ENCODE measurements at regions not wholly inside any gene's neighbourhood (a gene's known extent, or its start where the extent isn't known, plus 50 kb on each side); places are given as distances from the start of the nearest gene placed in this dataset.

DNA sequence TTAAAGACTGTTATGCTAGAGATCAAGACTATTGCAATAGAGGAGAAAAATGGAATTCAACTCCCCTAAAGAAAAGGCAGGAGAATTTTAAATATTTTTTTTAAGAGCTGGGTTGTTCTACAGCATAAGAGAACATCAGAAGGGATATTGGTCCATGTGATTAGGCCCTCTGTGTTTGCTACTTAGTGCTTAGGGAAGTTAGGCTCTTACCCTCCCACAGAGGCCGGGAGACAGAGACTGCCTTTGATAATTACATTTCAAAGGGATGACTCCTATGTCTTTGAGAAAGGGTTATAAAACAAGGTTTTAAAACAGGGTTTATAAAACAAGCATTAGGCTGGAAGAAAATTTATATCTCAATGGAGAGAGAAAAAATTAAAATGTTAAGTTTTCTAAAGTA lies 1248.1 kb upstream of the PCDH20 start:
- DNase-seq, result no peak
- Mint-ChIP-seq H3K27ac (no peak overlapping the region), H3K4me3 (no peak overlapping the region), H3K9me3 (peaks cover 24% of the 10 kb centered on the region), H3K36me3 (ENCODE audit: low read depth) (no peaks in the 10 kb centered on the region), H3K4me1 (ENCODE audit: low read depth) (no peaks in the 10 kb centered on the region), H3K27me3 (ENCODE audit: insufficient read depth) (no peaks in the 10 kb centered on the region)
- TF ChIP-seq, protein P1, sequence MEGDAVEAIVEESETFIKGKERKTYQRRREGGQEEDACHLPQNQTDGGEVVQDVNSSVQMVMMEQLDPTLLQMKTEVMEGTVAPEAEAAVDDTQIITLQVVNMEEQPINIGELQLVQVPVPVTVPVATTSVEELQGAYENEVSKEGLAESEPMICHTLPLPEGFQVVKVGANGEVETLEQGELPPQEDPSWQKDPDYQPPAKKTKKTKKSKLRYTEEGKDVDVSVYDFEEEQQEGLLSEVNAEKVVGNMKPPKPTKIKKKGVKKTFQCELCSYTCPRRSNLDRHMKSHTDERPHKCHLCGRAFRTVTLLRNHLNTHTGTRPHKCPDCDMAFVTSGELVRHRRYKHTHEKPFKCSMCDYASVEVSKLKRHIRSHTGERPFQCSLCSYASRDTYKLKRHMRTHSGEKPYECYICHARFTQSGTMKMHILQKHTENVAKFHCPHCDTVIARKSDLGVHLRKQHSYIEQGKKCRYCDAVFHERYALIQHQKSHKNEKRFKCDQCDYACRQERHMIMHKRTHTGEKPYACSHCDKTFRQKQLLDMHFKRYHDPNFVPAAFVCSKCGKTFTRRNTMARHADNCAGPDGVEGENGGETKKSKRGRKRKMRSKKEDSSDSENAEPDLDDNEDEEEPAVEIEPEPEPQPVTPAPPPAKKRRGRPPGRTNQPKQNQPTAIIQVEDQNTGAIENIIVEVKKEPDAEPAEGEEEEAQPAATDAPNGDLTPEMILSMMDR (IDR thresholded peaks at IDR 0.05), result no peak

DNA sequence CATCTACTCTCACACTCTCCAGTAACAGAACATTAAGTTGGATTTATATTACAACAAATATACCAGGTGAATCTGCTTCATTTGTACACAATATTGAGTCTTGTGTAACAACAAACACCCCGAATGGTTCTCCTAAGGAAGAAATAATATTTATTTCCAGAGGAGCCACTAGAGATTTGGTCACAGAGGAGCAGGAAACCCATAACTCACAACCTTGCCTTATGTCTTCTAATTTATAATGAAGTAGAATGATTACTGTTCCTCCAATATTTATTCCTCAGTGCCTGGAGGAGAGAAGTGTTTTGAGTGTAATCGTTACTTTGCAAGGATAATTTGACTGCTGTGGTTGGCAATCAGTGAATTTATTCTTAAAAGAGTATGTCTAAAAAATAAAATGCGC lies 1243.7 kb upstream of the PCDH20 start:
- Mint-ChIP-seq H3K4me1 (ENCODE audit: low read depth) (no peaks in the 10 kb centered on the region), H3K27me3 (ENCODE audit: insufficient read depth) (no peaks in the 10 kb centered on the region), H3K9me3 (peaks cover 28% of the 10 kb centered on the region), H3K27ac (no peak overlapping the region), H3K4me3 (no peak overlapping the region), H3K36me3 (ENCODE audit: low read depth) (no peaks in the 10 kb centered on the region)
- TF ChIP-seq, protein P1 (IDR thresholded peaks at IDR 0.05), result no peak
- no peak for DNase-seq

DNA sequence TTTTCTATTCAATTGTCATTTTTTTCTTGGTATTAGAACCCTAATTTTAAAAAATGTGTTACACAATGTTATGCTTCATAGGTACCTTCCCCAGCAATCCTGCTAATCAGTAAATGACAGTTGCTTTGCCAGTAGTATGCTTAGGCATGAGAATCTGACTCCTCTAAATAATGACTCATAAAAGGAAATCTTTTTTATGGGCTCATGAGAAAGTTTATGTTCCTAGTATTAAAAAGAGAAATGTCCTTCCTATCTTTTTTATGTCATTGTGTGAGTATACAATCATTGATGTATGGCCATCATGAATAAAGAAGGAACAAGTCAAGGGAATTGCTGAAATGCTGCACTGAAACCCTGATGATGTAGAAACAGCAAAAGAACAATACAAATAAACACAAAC lies 1237.7 kb upstream of the PCDH20 start:
- Mint-ChIP-seq H3K27ac (no peak overlapping the region), H3K4me3 (no peak overlapping the region), H3K9me3 (peaks cover 10% of the 10 kb centered on the region), H3K36me3 (ENCODE audit: low read depth) (no peaks in the 10 kb centered on the region), H3K4me1 (ENCODE audit: low read depth) (no peaks in the 10 kb centered on the region), H3K27me3 (ENCODE audit: insufficient read depth) (no peaks in the 10 kb centered on the region)
- TF ChIP-seq, protein P1 (IDR thresholded peaks at IDR 0.05), result no peak
- DNase-seq, result no peak

DNA sequence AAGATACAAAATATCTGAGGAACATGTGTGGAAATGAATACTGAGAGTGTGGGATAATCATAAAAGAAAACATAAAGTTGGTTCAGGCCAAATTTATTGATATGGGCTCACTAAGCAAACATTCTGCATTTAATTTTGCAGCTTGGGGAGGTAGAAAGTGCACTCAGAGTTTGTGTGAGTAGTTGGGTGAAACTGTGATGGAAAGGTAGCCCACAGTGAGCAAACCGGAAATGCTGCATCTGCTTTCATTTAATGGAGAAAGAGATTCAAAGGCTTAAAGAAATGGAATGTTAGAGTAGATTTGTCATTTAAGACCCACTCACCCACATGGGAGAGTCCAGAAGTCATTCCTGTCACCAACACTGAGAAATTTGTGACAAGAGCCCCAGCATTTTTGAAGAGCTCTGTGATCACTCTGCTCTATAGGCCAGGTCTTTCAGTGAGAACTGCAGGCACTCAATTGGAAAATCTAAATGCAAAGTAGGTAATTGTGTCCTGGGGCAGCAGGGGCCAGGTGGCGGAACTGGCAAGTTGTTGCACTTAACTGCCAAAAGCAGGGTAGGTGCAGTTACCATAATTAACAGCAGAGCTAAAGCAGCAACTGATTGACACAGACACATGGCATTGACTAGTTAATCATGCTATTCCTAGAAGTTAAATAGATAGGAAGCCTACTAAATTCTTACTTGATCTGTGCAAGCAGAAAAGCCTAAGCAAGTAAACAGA lies 1228.3 kb upstream of the PCDH20 start:
- no peak overlapping the region for H3K27ac Mint-ChIP-seq
- H3K9me3 Mint-ChIP-seq, result peaks cover 37% of the 10 kb centered on the region
- peaks cover 13% of the 10 kb centered on the region for H3K36me3 Mint-ChIP-seq (ENCODE audit: low read depth)
- H3K4me3 Mint-ChIP-seq, result no peak overlapping the region
- TF ChIP-seq, protein P1 (IDR thresholded peaks at IDR 0.05), result no peak
- no peaks in the 10 kb centered on the region for H3K27me3 Mint-ChIP-seq (ENCODE audit: insufficient read depth)
- no peaks in the 10 kb centered on the region for H3K4me1 Mint-ChIP-seq (ENCODE audit: low read depth)
- DNase-seq, result no peak

DNA sequence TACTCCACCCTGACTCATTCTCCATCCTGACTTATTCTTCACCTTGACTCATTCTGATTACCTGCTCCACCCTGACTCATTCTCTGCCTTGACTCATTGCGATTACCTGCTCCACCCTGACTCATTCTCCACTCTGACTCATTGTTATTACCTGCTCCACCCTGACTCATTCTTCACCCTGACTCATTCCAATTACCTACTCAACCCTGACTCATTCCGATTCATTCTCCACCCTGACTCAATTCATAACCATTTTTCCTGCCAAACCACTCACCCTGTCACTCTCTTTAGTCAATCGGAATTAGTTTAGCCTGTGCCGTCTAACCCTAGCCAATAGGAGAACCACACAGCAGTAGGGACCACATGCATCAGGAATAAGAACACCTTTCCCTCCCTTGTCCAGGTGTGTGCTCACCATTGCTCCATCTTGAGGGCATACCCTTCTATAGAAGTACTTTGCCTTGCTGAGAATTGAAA lies 1227.4 kb upstream of the PCDH20 start:
- H3K27ac Mint-ChIP-seq, result no peak overlapping the region
- no peaks in the 10 kb centered on the region for H3K4me1 Mint-ChIP-seq (ENCODE audit: low read depth)
- H3K27me3 Mint-ChIP-seq (ENCODE audit: insufficient read depth), result no peaks in the 10 kb centered on the region
- TF ChIP-seq, protein P1 (IDR thresholded peaks at IDR 0.05), result no peak
- DNase-seq, result peak; percentile 1
- H3K4me3 Mint-ChIP-seq, result no peak overlapping the region
- H3K36me3 Mint-ChIP-seq (ENCODE audit: low read depth), result peaks cover 13% of the 10 kb centered on the region
- H3K9me3 Mint-ChIP-seq, result peaks cover 40% of the 10 kb centered on the region
